Activated CD4-positive, alpha-beta T cell treated with anti-CD3 and anti-CD28 coated beads, Interleukin-2, amount 10 ng/mL, durations not matched to agents 7 days and 5 days (primary cell): ENCODE measurements at regions not wholly inside any gene's neighbourhood (a gene's known extent, or its start where the extent isn't known, plus 50 kb on each side); places are given as distances from the start of the nearest gene placed in this dataset.

ENCODE experiments used
- CTCF ChIA-PET: fragments of 350-600 bp; sonication (Branson Sonifier 250); formaldehyde crosslinking; loops from one replicate; lab custom pipeline; 2021; ENCODE audit warnings: antibody characterized with exemption; lab: Charles Lee
- POLR2A ChIA-PET: fragments of 350-600 bp; sonication (Branson Sonifier 250); formaldehyde crosslinking; loops from one replicate; lab custom pipeline; 2021; ENCODE audit warnings: antibody characterized with exemption; lab: Charles Lee
- DNase-seq: peaks from one replicate; pipeline ENCODE4 v3.0.0-alpha.2; 2020
- H3K27ac Mint-ChIP-seq: one replicate; pipeline ENCODE4 v1.8.0; 2021; ENCODE audit warnings: mild to moderate bottlenecking, moderate library complexity, mixed read lengths
- H3K27me3 Mint-ChIP-seq: one replicate; pipeline ENCODE4 v1.8.0; 2021; ENCODE audit warnings: mixed read lengths
- H3K36me3 Mint-ChIP-seq: one replicate; pipeline ENCODE4 v1.8.0; 2021; ENCODE audit warnings: low read depth, mixed read lengths
- H3K4me1 Mint-ChIP-seq: one replicate; pipeline ENCODE4 v1.8.0; 2021; ENCODE audit warnings: mixed read lengths
- H3K4me3 Mint-ChIP-seq: one replicate; pipeline ENCODE4 v1.8.0; 2021; ENCODE audit warnings: mild to moderate bottlenecking, moderate library complexity, mixed read lengths
- H3K9me3 Mint-ChIP-seq: one replicate; pipeline ENCODE4 v1.8.0; 2021; ENCODE audit warnings: mixed read lengths

DNA sequence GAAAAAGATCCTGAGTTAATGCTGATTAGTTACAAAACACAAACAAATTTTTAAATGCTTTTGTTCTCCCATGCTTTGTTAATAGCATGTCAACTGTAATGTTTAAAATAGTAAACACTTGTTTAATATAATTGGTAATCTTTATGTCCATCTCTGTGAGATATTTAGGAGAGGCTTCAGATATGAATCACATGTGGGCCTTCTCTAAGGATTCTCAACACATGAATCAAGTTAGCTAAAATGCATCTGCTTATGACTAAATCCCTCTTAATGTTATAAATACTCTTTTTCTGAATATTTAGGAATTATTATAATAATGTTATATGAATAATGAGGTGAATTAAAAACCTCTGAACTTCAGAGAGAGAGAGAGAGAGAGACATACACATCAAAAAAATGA lies 345.9 kb upstream of the MANEA start:
- no peak overlapping the region for H3K27ac Mint-ChIP-seq
- no peak overlapping the region for H3K4me3 Mint-ChIP-seq
- H3K9me3 Mint-ChIP-seq = no peaks in the 10 kb centered on the region
- no peak for DNase-seq
- H3K36me3 Mint-ChIP-seq = no peaks in the 10 kb centered on the region
- H3K27me3 Mint-ChIP-seq = no peaks in the 10 kb centered on the region
- H3K4me1 Mint-ChIP-seq = no peaks in the 10 kb centered on the region
- POLR2A ChIA-PET = no interaction called here
- CTCF ChIA-PET = no interaction called here

DNA sequence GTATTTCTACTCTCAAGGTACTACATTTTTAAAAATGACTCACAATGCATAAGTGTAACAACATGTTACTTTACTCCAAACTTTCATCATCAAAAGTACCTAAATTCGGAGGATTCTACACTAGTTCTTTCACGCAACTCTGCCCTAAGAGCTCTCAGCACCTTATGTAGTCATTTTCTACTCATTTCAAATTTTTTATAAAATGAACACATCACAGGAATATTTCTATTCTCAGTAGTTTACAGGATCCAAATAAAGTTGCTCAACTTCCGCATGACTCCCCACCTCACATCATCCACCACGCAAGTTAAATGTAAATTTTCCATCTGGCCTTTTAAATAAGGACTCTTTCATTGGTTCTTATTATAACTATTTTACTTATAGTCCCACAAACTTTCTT lies 344.9 kb upstream of the MANEA start:
- ChIA-PET CTCF (no interaction called here), POLR2A (no interaction called here)
- no peak overlapping the region for H3K4me3 Mint-ChIP-seq
- no peaks in the 10 kb centered on the region for H3K36me3 Mint-ChIP-seq
- H3K9me3 Mint-ChIP-seq = no peaks in the 10 kb centered on the region
- DNase-seq = no peak
- no peak overlapping the region for H3K27ac Mint-ChIP-seq
- no peaks in the 10 kb centered on the region for H3K4me1 Mint-ChIP-seq
- no peaks in the 10 kb centered on the region for H3K27me3 Mint-ChIP-seq

DNA sequence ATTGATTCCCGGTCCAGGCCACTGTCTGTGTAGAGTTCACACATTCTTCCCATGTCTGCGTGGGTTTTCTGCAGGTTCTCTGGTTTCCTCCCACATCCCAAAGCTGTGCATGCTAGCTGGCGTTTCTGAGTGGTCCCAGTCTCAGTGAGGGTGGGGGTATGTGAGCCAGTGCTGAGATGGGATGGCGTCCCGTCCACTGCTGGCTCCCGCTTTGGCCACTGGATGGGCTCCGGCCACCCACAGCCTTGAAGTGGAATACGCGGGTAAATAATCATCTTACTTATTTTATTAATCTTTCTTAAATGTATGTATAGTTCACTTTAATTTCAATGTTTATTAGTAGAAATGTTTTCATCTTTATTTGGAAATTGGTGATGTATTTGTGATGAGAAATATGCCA lies 343.5 kb upstream of the MANEA start:
- ChIA-PET POLR2A (no interaction called here), CTCF (no interaction called here)
- no peaks in the 10 kb centered on the region for H3K4me1 Mint-ChIP-seq

DNA sequence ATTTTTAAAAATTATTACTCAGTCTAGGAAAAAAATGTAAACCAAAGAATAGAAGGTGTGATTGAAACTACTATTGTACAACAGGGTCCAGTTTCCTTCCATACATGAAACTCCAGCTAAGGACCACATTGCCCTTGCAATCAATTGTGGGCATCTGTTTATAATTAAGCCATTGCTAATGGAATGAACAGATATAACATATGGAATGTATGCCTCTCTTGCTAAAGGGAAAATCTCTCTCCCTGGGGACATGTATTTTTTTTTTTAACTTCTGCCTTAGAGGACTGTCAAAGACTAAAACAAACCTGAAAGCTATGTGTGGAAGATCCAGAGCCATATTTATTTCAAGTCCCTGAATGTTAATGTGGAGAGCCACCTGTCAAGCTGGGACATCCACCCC lies 336.8 kb upstream of the MANEA start:
- POLR2A ChIA-PET = no interaction called here
- no peak overlapping the region for H3K27ac Mint-ChIP-seq
- no peak for DNase-seq
- no peaks in the 10 kb centered on the region for H3K36me3 Mint-ChIP-seq
- CTCF ChIA-PET = no interaction called here
- H3K9me3 Mint-ChIP-seq = no peaks in the 10 kb centered on the region
- no peak overlapping the region for H3K4me3 Mint-ChIP-seq
- no peaks in the 10 kb centered on the region for H3K27me3 Mint-ChIP-seq
- H3K4me1 Mint-ChIP-seq = no peaks in the 10 kb centered on the region

More for the DNA sequence above, 343.5 kb upstream of the MANEA start:
- no peaks in the 10 kb centered on the region for H3K36me3 Mint-ChIP-seq
- H3K27me3 Mint-ChIP-seq = no peaks in the 10 kb centered on the region
- H3K27ac Mint-ChIP-seq = no peak overlapping the region
- H3K9me3 Mint-ChIP-seq = no peaks in the 10 kb centered on the region
- H3K4me3 Mint-ChIP-seq = no peak overlapping the region
- DNase-seq = no peak

DNA sequence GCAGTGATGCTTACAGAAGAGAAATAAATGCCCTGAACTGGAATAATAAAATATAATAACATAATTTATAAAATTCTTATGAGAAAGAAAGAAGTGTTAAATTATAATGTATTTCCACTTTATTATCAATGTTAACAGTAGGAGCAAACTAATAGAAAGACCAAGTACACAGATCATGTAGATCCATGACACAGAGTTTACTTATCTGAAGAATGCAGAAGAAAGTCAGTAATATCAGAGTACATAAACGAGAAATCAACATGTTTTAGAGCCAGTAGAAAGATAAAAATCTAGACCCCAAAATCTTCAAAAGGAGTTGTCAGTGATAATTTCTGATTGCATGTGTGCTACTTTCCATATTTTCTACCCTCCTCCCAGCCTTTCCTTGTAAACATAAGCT lies 334.8 kb upstream of the MANEA start:
- ChIA-PET POLR2A (no interaction called here), CTCF (no interaction called here)
- no peak for DNase-seq
- no peaks in the 10 kb centered on the region for H3K27me3 Mint-ChIP-seq
- no peak overlapping the region for H3K27ac Mint-ChIP-seq
- H3K36me3 Mint-ChIP-seq = no peaks in the 10 kb centered on the region
- no peaks in the 10 kb centered on the region for H3K4me1 Mint-ChIP-seq
- no peak overlapping the region for H3K4me3 Mint-ChIP-seq
- no peaks in the 10 kb centered on the region for H3K9me3 Mint-ChIP-seq

DNA sequence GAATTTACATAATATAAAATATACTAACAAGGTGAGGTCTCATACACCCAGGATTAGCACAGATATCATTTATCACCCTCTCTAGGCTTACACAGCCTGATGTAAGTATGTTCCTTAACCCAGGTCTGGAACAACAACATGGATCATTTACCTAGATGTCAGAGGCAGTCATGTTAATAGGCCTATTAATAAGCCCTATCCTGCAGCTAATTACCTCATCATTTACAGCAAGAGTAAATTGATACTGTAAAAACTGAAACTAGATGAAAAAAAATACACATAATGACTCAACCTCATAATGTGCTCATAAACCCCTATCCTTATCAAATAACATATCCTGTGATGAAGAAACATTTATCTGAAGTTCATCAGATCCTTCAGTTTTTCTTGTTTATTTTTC lies 334.3 kb upstream of the MANEA start:
- H3K4me3 Mint-ChIP-seq = no peak overlapping the region
- H3K9me3 Mint-ChIP-seq = no peaks in the 10 kb centered on the region
- no peak overlapping the region for H3K27ac Mint-ChIP-seq
- CTCF ChIA-PET = no interaction called here
- H3K4me1 Mint-ChIP-seq = no peaks in the 10 kb centered on the region
- POLR2A ChIA-PET = no interaction called here
- no peaks in the 10 kb centered on the region for H3K27me3 Mint-ChIP-seq
- DNase-seq = no peak
- no peaks in the 10 kb centered on the region for H3K36me3 Mint-ChIP-seq

DNA sequence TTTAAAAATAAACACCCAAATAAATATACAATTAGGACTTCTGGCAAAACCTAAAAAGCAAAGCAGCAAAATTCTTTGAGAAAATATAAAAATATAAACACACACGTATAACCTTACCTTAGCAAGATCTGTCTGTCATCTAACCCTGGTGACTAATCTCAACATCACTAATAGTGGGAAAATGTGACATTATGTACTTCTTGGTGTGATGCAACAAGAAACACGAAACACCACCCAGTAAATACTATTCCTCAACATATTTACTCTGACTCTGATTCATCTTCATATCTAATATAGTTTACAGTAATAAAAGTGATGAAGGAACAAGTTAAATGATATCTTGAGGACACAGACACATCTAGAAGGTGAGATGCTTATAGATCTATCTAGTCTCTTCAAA lies 332.6 kb upstream of the MANEA start:
- Mint-ChIP-seq H3K27me3 (no peaks in the 10 kb centered on the region), H3K36me3 (no peaks in the 10 kb centered on the region), H3K4me1 (no peaks in the 10 kb centered on the region), H3K27ac (no peak overlapping the region), H3K9me3 (no peaks in the 10 kb centered on the region), H3K4me3 (no peak overlapping the region)
- POLR2A ChIA-PET = no interaction called here
- CTCF ChIA-PET = no interaction called here
- DNase-seq = no peak

DNA sequence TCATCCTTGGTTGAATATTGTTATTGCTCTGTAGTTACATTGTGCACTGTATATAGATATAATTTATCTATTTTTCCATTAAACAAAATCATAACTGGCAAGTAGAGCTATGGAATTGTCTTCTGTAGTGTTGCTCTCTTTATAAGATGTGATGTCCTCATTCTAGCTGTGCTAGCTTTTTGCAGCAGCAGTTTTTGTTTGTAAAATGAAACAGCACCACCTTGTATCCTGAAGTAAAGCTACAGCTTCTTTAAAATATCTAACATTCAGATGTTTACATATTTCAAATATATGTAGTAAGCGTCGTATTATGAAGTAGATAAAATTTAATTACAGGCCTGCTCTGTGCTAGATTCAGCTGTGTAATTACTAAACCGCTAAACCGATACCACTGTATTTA lies 328.8 kb upstream of the MANEA start:
- DNase-seq = no peak
- no peaks in the 10 kb centered on the region for H3K36me3 Mint-ChIP-seq
- H3K27ac Mint-ChIP-seq = no peak overlapping the region
- no peaks in the 10 kb centered on the region for H3K9me3 Mint-ChIP-seq
- no peaks in the 10 kb centered on the region for H3K4me1 Mint-ChIP-seq
- H3K27me3 Mint-ChIP-seq = no peaks in the 10 kb centered on the region
- H3K4me3 Mint-ChIP-seq = no peak overlapping the region
- CTCF ChIA-PET = no interaction called here
- POLR2A ChIA-PET = no interaction called here

DNA sequence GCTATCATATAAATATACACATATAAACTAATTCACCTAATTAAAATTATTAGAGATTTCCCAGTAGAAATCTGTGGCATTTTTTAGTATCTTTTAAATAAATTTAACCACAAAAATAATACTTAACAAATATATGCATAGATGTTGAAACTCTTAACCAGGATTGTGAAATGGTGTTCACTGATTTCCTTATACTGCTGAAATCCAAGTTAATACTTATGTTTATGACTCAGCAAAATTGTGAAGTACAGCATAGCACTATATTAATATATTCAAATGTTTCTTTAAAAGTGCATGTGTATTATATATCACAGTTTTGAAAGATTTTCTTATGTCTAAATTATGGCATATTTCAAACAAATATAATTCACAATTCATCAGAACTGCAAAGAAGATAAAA lies 328.2 kb upstream of the MANEA start:
- ChIA-PET POLR2A (no interaction called here), CTCF (no interaction called here)
- Mint-ChIP-seq H3K36me3 (no peaks in the 10 kb centered on the region), H3K27ac (no peak overlapping the region), H3K27me3 (no peaks in the 10 kb centered on the region), H3K4me1 (no peaks in the 10 kb centered on the region), H3K4me3 (no peak overlapping the region), H3K9me3 (no peaks in the 10 kb centered on the region)
- DNase-seq = no peak

DNA sequence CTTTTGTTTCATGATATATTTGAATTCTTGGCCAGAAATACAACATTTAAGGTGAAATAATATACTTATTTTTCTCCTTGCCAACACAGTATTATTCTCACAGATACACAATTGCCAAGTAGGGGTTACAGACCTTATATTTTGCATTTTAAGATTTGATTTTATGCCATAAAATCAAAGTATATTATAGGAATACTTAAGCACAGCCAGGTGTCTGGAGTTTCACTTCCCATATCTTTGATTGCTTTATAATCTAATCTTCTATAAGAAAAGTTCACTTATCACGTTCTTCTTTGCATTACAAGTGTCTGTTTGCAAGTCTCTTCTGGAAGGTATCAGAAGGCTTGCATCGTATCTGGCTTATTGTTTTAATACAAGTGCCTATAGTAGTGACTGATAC lies 327.7 kb upstream of the MANEA start:
- H3K4me3 Mint-ChIP-seq = no peak overlapping the region
- ChIA-PET POLR2A (no interaction called here), CTCF (no interaction called here)
- H3K27ac Mint-ChIP-seq = no peak overlapping the region
- H3K36me3 Mint-ChIP-seq = no peaks in the 10 kb centered on the region
- H3K4me1 Mint-ChIP-seq = no peaks in the 10 kb centered on the region
- no peaks in the 10 kb centered on the region for H3K9me3 Mint-ChIP-seq
- no peaks in the 10 kb centered on the region for H3K27me3 Mint-ChIP-seq
- DNase-seq = no peak

DNA sequence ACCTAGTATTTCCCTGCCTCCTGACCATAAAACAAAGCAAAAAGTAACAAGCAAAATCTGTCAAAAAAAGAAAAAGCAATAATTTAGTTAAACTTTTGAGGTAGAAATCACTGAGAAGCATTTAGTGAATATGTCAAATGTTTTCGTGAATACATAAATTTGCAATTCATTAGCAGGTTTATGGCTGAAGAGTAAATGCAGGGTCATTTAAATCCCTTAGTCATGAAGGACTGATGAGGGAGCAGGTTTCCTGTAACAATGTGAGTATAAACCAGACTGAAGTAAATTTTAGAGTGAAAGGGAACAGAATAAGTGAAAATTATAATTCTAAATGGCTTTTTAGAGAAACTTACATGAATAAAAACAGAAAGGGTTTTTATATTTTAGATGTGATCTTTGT lies 313.5 kb upstream of the MANEA start:
- no peak overlapping the region for H3K27ac Mint-ChIP-seq
- no peaks in the 10 kb centered on the region for H3K27me3 Mint-ChIP-seq
- no peak overlapping the region for H3K4me3 Mint-ChIP-seq
- POLR2A ChIA-PET = no interaction called here
- H3K4me1 Mint-ChIP-seq = no peaks in the 10 kb centered on the region
- no peaks in the 10 kb centered on the region for H3K36me3 Mint-ChIP-seq
- CTCF ChIA-PET = no interaction called here
- no peaks in the 10 kb centered on the region for H3K9me3 Mint-ChIP-seq
- no peak for DNase-seq

DNA sequence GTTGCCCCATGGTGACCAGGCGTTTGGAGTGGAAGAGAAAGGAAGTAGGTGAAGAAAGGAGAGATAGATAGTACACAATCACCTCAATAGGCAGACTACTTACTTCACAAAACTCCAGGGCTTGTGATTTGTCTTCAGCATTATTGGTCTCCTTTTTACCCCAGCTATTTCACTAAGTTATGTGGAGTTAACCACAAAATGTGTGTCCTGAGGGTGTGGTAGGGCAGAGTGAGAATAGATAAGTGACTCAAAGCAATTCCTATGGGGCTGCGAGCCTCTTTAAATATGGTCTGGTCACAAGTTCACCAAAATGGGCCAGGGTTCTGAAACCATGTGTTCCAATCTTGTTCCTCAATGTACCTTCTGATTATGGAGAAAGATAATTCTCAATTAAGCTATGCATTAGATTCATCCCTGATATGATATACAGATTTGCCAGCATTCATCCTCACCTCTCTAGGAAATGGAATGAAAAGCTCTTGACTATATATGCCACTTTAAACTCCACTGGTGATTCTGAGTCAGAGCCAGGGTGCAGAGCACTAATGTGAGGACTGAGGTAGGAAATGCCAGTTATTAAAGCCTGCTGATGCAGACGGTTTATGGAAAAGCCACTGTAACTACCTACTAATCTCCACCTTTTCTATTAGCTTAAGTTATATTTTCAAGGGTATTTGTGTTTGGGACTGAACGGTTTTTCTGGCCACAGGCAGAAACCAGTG lies 310.6 kb upstream of the MANEA start:
- Mint-ChIP-seq H3K27ac (no peak overlapping the region), H3K4me1 (no peaks in the 10 kb centered on the region), H3K9me3 (no peaks in the 10 kb centered on the region), H3K4me3 (no peak overlapping the region), H3K27me3 (no peaks in the 10 kb centered on the region), H3K36me3 (no peaks in the 10 kb centered on the region)
- POLR2A ChIA-PET = no interaction called here
- DNase-seq = no peak
- CTCF ChIA-PET = no interaction called here

DNA sequence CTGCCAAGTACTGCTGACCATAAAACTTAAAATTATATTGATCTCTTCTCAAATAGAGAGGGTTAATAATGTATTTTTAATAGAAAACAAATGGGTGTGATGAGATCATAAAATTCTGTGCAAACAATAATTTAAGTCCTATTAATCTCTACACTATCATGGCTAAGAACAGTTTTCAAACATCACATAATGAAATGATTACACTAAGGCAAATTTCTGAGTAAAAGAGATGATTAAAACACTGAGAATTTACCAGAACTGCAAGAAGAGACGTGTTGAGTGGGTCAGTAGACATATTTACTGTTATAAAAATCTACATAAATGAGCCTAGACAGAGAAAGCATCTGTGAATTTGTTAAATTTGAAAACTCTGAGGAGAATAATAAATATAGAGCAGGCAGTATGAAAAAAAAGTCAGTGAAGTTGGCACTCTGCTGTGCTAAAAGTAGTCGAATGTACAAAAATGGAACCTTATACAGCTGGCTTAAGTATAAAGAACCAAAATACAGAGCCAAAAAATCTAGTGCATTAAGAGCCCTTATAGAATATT lies 302.6 kb upstream of the MANEA start:
- H3K9me3 Mint-ChIP-seq = no peaks in the 10 kb centered on the region
- ChIA-PET CTCF (no interaction called here), POLR2A (no interaction called here)
- H3K27me3 Mint-ChIP-seq = no peaks in the 10 kb centered on the region
- H3K27ac Mint-ChIP-seq = no peak overlapping the region
- H3K36me3 Mint-ChIP-seq = no peaks in the 10 kb centered on the region
- H3K4me1 Mint-ChIP-seq = no peaks in the 10 kb centered on the region
- no peak overlapping the region for H3K4me3 Mint-ChIP-seq
- no peak for DNase-seq

DNA sequence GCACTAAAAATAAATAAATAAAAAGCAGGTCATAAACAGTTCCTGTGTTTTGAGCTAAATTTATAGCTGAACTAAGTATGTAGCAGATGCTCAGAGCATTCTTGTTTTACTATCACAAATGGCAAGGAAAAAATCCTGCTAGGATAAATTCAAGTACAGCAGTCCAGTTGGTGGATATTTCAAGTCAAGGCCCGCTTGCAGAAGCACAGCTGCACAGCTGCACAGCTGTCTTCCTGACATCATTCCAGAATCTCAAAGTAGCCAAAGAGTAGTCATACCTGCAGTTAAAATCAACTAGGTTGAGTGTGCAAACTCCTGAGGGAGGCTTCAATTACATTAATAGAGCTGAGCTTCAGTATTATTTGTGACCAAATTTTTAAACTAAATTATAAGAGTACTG lies 297.7 kb upstream of the MANEA start:
- Mint-ChIP-seq H3K4me1 (no peaks in the 10 kb centered on the region), H3K27ac (no peak overlapping the region), H3K9me3 (no peaks in the 10 kb centered on the region), H3K36me3 (no peaks in the 10 kb centered on the region), H3K27me3 (no peaks in the 10 kb centered on the region), H3K4me3 (no peak overlapping the region)
- ChIA-PET POLR2A (no interaction called here), CTCF (interaction anchor here (1.1 kb wide), 1 partner anchor 998 kb away, joined by 3 read pairs; no protein-coding TSS in a partner anchor)
- no peak for DNase-seq
